ENCODE measurements at regions not wholly inside any gene's neighbourhood (a gene's known extent, or its start where the extent isn't known, plus 50 kb on each side); places are given as distances from the start of the nearest gene placed in this dataset.

DNA sequence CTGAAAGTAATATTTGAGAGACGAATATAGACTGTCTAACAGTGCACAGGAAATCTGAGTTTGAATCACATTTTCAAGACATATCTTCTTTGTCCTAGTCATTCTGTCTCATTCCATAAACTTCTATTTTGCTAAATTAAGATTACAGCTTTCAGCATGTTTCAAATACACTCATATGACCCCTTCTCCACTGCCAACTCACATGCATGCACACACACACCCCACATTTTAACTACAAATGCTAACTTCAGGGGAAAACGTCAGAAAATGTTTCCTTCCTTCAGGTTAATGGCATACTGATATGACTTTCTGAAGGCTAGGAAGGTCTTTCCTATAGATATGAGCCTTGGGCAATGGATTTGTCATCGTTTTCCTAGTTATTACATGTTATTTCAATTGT, 373.7 kb downstream of the RBM43 start:
- H3K27ac Mint-ChIP-seq = no peak overlapping the region
- H3K4me1 Mint-ChIP-seq = peaks cover 10% of the 10 kb centered on the region
- H3K27me3 Mint-ChIP-seq (ENCODE audit: low read depth) = no peaks in the 10 kb centered on the region
- TF ChIP-seq, protein P1, sequence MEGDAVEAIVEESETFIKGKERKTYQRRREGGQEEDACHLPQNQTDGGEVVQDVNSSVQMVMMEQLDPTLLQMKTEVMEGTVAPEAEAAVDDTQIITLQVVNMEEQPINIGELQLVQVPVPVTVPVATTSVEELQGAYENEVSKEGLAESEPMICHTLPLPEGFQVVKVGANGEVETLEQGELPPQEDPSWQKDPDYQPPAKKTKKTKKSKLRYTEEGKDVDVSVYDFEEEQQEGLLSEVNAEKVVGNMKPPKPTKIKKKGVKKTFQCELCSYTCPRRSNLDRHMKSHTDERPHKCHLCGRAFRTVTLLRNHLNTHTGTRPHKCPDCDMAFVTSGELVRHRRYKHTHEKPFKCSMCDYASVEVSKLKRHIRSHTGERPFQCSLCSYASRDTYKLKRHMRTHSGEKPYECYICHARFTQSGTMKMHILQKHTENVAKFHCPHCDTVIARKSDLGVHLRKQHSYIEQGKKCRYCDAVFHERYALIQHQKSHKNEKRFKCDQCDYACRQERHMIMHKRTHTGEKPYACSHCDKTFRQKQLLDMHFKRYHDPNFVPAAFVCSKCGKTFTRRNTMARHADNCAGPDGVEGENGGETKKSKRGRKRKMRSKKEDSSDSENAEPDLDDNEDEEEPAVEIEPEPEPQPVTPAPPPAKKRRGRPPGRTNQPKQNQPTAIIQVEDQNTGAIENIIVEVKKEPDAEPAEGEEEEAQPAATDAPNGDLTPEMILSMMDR (IDR thresholded peaks at IDR 0.05; ENCODE audit: unreplicated experiment) = no peak
- no peaks in the 10 kb centered on the region for H3K36me3 Mint-ChIP-seq
- no peak overlapping the region for H3K4me3 Mint-ChIP-seq
- peaks cover 6% of the 10 kb centered on the region for H3K9me3 Mint-ChIP-seq
- no peak for DNase-seq (ENCODE audit: low spot score in 2 of 2, unreplicated experiment in 2 of 2)

DNA sequence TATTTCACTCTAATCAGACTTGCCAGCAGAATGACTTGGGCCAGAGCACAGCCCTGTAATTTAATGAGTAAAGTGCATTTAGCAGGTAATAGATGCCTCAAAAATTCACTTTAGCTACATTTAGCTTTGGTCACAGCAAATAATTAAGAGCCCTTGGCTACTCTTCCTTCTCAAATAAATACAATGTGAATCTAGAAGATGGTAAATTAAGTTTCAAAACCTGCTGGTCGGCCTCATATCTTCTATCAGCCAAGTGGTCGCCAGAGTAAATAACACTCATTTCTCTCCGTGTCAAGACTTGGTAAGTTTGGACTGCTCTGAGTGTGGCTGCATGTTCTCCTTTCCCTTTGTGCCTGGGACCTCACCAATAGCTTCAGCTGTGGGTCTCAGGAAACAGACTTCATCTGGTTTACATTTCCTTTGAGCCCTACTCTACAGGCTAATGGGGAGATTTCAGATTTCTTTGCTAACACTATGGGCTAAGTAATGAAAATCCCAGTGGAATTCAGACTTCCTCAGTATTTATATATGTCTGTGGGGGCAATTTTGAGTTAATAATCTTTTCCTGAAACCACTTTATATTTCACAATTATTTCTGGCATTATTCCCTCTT, 375.8 kb downstream of the RBM43 start:
- DNase-seq (ENCODE audit: low spot score in 2 of 2, unreplicated experiment in 2 of 2) = no peak
- Mint-ChIP-seq H3K4me1 (peaks cover 10% of the 10 kb centered on the region), H3K36me3 (no peaks in the 10 kb centered on the region), H3K9me3 (peaks cover 6% of the 10 kb centered on the region), H3K4me3 (no peak overlapping the region), H3K27me3 (ENCODE audit: low read depth) (no peaks in the 10 kb centered on the region), H3K27ac (peak overlapping the region; percentile 68)
- TF ChIP-seq, protein P1 (IDR thresholded peaks at IDR 0.05; ENCODE audit: unreplicated experiment) = no peak

DNA sequence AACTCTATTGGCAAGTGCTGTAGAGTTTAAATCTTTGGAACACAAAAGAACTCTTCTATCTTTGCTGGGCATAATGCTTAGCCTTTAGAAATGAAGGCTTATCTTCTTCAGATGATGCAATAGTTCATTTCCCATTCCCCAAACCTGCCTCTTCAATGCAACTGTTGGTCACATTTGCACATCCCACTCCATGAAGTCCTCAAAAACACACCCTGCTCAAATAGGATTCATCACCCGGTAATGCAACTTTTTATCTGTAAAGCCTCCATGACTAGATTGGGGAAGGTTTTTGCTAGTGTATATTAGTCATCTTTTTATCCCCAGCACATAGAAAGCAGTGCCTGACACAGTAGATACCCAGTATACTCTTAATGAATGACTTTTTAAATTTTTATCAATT, 376.4 kb downstream of the RBM43 start:
- Mint-ChIP-seq H3K36me3 (no peaks in the 10 kb centered on the region), H3K4me3 (no peak overlapping the region), H3K4me1 (peaks cover 10% of the 10 kb centered on the region), H3K9me3 (peaks cover 6% of the 10 kb centered on the region), H3K27me3 (ENCODE audit: low read depth) (no peaks in the 10 kb centered on the region), H3K27ac (no peak overlapping the region)
- TF ChIP-seq, protein P1 (IDR thresholded peaks at IDR 0.05; ENCODE audit: unreplicated experiment) = no peak
- no peak for DNase-seq (ENCODE audit: low spot score in 2 of 2, unreplicated experiment in 2 of 2)

DNA sequence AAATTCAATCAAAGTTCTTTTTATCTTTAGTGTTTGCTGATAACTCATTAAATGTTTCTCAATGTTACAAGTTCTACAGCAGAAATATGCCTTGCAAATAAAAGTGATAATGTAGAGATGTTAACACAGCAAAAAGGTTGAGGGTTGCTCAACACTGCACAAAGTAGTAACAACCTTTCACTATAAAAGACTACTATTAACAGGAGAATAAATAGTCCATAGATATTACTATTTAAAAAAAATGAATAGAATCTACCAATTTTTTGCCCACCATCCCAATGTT, 378.1 kb downstream of the RBM43 start:
- Mint-ChIP-seq H3K27me3 (ENCODE audit: low read depth) (no peaks in the 10 kb centered on the region), H3K36me3 (no peaks in the 10 kb centered on the region), H3K4me3 (no peak overlapping the region), H3K9me3 (peaks cover 6% of the 10 kb centered on the region), H3K27ac (no peak overlapping the region), H3K4me1 (peaks cover 10% of the 10 kb centered on the region)
- TF ChIP-seq, protein P1 (IDR thresholded peaks at IDR 0.05; ENCODE audit: unreplicated experiment) = no peak
- no peak for DNase-seq (ENCODE audit: low spot score in 2 of 2, unreplicated experiment in 2 of 2)

DNA sequence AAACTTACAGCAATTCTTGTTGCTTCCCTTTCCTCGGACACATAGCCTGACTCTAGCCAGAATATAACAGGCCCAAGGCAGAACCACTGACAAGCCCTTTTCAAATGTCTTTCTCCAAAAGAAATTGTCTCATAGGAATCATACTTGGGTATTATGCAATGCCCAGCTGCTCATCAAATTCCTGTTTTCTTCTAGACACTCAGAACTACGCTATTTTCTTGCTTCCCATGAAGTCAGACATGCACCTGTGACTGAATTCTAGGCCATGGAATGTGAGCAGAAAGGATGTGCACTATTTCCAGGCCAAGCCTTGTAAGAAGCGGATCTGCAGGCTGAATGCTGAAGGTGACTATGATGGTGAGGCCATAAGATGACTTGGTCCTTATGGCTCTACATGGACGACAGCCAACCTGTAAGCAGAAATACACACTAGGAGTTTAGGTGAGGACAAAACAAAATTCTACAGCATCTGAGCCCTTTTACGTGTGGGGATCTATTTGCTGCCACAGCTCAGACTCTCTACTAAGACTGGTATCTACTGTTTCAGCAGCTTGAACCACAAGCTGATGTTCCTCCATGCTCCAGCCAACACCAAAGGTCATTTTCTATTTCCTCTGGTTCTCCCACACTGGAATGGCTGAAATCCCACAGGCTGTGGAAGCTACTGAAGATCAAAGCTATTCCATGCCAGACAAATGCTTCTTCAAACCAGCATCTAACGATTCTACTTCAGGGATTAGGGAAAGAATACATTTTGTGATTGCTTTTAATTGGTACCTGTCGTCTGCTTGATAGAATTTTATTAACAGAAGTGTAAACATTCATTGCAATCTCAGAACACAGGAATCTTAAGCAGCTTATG, 378.7 kb downstream of the RBM43 start:
- Mint-ChIP-seq H3K27ac (no peak overlapping the region), H3K4me1 (peaks cover 8% of the 10 kb centered on the region), H3K9me3 (peaks cover 6% of the 10 kb centered on the region), H3K27me3 (ENCODE audit: low read depth) (no peaks in the 10 kb centered on the region), H3K36me3 (no peaks in the 10 kb centered on the region), H3K4me3 (no peak overlapping the region)
- TF ChIP-seq, protein P1 (IDR thresholded peaks at IDR 0.05; ENCODE audit: unreplicated experiment) = no peak
- DNase-seq (ENCODE audit: low spot score in 2 of 2, unreplicated experiment in 2 of 2) = no peak

Measured in mesothelial cell of epicardium (in vitro differentiated cells).